ENCODE measurements at regions not wholly inside any gene's neighbourhood (a gene's known extent, or its start where the extent isn't known, plus 50 kb on each side); places are given as distances from the start of the nearest gene placed in this dataset.
"Not testable (repeated sequence)": the region's sequence is repeated elsewhere in the genome, so short reads cannot be mapped to it uniquely, and the experiment has no call there.

- no peak for DNase-seq (ENCODE audit: low spot score)
- no peak for TF ChIP-seq CTCF (IDR thresholded peaks at IDR 0.05; ENCODE audit: extremely low read depth, missing control alignments)
Measured at GRCh38 chr6:164049517-164049988, 635.0 kb downstream of the QKI start.

- no peak for DNase-seq (ENCODE audit: low spot score)
- TF ChIP-seq CTCF (IDR thresholded peaks at IDR 0.05; ENCODE audit: extremely low read depth, missing control alignments) = no peak
Measured at GRCh38 chr6:164048840-164049516, 634.5 kb downstream of the QKI start.

- no peak for DNase-seq (ENCODE audit: low spot score)
- TF ChIP-seq CTCF (IDR thresholded peaks at IDR 0.05; ENCODE audit: extremely low read depth, missing control alignments) = no peak
Measured at GRCh38 chr6:164045082-164045481, 630.6 kb downstream of the QKI start.

- not testable (repeated sequence) for DNase-seq (ENCODE audit: low spot score)
Measured at GRCh38 chr6:164043656-164044055, 629.1 kb downstream of the QKI start.

- DNase-seq (ENCODE audit: low spot score) = no peak
- TF ChIP-seq CTCF (IDR thresholded peaks at IDR 0.05; ENCODE audit: extremely low read depth, missing control alignments) = no peak
Measured at GRCh38 chr6:164042212-164042611, 627.7 kb downstream of the QKI start.

- TF ChIP-seq CTCF (IDR thresholded peaks at IDR 0.05; ENCODE audit: extremely low read depth, missing control alignments) = no peak
- no peak for DNase-seq (ENCODE audit: low spot score)
Measured at GRCh38 chr6:164040994-164041393, 626.5 kb downstream of the QKI start.

- no peak for DNase-seq (ENCODE audit: low spot score)
- no peak for TF ChIP-seq CTCF (IDR thresholded peaks at IDR 0.05; ENCODE audit: extremely low read depth, missing control alignments)
Measured at GRCh38 chr6:164039954-164040375, 625.4 kb downstream of the QKI start.

Measured in GM20000 (cell line).